ENCODE measurements at regions not wholly inside any gene's neighbourhood (a gene's known extent, or its start where the extent isn't known, plus 50 kb on each side); places are given as distances from the start of the nearest gene placed in this dataset.
"Not testable (repeated sequence)": the region's sequence is repeated elsewhere in the genome, so short reads cannot be mapped to it uniquely, and the experiment has no call there.

- ATAC-seq, result no peak
- Histone ChIP-seq H3K27ac (no peak overlapping the region), H3K27me3 (ENCODE audit: low read depth) (no peaks in the 10 kb centered on the region), H3K4me3 (no peak overlapping the region), H3K9me3 (peaks cover 12% of the 10 kb centered on the region), H3K4me1 (no peaks in the 10 kb centered on the region), H3K36me3 (no peaks in the 10 kb centered on the region)
- TF ChIP-seq CTCF (IDR thresholded peaks at IDR 0.05), result no peak
- intact Hi-C loops (cut with DNase I), result no loop called here
- no peak for DNase-seq
Observed at GRCh38 chr19:20413705-20414104, 151.9 kb downstream of the ZNF737 start.

GRCh38 chr19:20412846-20413245, 152.7 kb downstream of the ZNF737 start:
- H3K36me3 ChIP-seq, result no peaks in the 10 kb centered on the region
- peaks cover 12% of the 10 kb centered on the region for H3K9me3 ChIP-seq
- no peak for DNase-seq
- intact Hi-C loops (cut with DNase I), result no loop called here
- H3K4me3 ChIP-seq, result no peak overlapping the region
- ATAC-seq, result no peak
- TF ChIP-seq CTCF (IDR thresholded peaks at IDR 0.05), result no peak
- no peaks in the 10 kb centered on the region for H3K27me3 ChIP-seq (ENCODE audit: low read depth)
- H3K27ac ChIP-seq, result no peak overlapping the region
- H3K4me1 ChIP-seq, result no peaks in the 10 kb centered on the region

GRCh38 chr19:20397292-20397691, 168.3 kb downstream of the ZNF737 start:
- H3K4me3 ChIP-seq, result no peak overlapping the region
- no peak overlapping the region for H3K27ac ChIP-seq
- no peak for DNase-seq
- no peaks in the 10 kb centered on the region for H3K4me1 ChIP-seq
- H3K27me3 ChIP-seq (ENCODE audit: low read depth), result no peaks in the 10 kb centered on the region
- no peaks in the 10 kb centered on the region for H3K36me3 ChIP-seq
- intact Hi-C loops (cut with DNase I), result no loop called here
- H3K9me3 ChIP-seq, result peaks cover 78% of the 10 kb centered on the region
- no peak for TF ChIP-seq CTCF (IDR thresholded peaks at IDR 0.05)
- no peak for ATAC-seq

GRCh38 chr19:20388706-20389225, 176.8 kb downstream of the ZNF737 start:
- intact Hi-C loops (cut with DNase I), result no loop called here
- Histone ChIP-seq H3K27me3 (ENCODE audit: low read depth) (no peaks in the 10 kb centered on the region), H3K4me1 (no peaks in the 10 kb centered on the region), H3K36me3 (no peaks in the 10 kb centered on the region), H3K27ac (no peak overlapping the region), H3K4me3 (no peak overlapping the region), H3K9me3 (peaks cover 35% of the 10 kb centered on the region)
- no peak for TF ChIP-seq CTCF (IDR thresholded peaks at IDR 0.05)
- DNase-seq (no peak), ATAC-seq (no peak)

GRCh38 chr19:20385061-20385460, 180.5 kb downstream of the ZNF737 start:
- H3K36me3 ChIP-seq, result no peaks in the 10 kb centered on the region
- DNase-seq, result no peak
- no peaks in the 10 kb centered on the region for H3K4me1 ChIP-seq
- intact Hi-C loops (cut with DNase I), result no loop called here
- peaks cover 15% of the 10 kb centered on the region for H3K9me3 ChIP-seq
- ATAC-seq, result no peak
- no peak overlapping the region for H3K27ac ChIP-seq
- H3K4me3 ChIP-seq, result no peak overlapping the region
- H3K27me3 ChIP-seq (ENCODE audit: low read depth), result no peaks in the 10 kb centered on the region
- TF ChIP-seq CTCF (IDR thresholded peaks at IDR 0.05), result no peak

- Histone ChIP-seq H3K9me3 (peaks cover 5% of the 10 kb centered on the region), H3K36me3 (no peaks in the 10 kb centered on the region), H3K4me1 (no peaks in the 10 kb centered on the region), H3K27me3 (ENCODE audit: low read depth) (no peaks in the 10 kb centered on the region), H3K4me3 (no peak overlapping the region), H3K27ac (no peak overlapping the region)
- ATAC-seq (no peak), DNase-seq (no peak)
- intact Hi-C loops (cut with DNase I), result no loop called here
- TF ChIP-seq CTCF (IDR thresholded peaks at IDR 0.05), result no peak
Observed at GRCh38 chr19:20371911-20372310, 193.7 kb downstream of the ZNF737 start.

GRCh38 chr19:20371304-20371703, 194.3 kb downstream of the ZNF737 start:
- H3K4me3 ChIP-seq; H3K27me3 ChIP-seq (ENCODE audit: low read depth); H3K9me3 ChIP-seq; ATAC-seq; DNase-seq; H3K27ac ChIP-seq; intact Hi-C loops (cut with DNase I); H3K36me3 ChIP-seq; H3K4me1 ChIP-seq: not testable (repeated sequence)
